Upper lobe of left lung (tissue), 4 donors: ENCODE measurements at regions not wholly inside any gene's neighbourhood (a gene's known extent, or its start where the extent isn't known, plus 50 kb on each side); places are given as distances from the start of the nearest gene placed in this dataset.

Experiments
- POLR2A ChIP-seq, 4 donors: fragments of 450-650 bp; IDR thresholded peaks; one replicate each; pipeline ENCODE4 v1.5.1; 2016 to 2017; ENCODE audit warnings: antibody characterized with exemption in 4 of 4, mild to moderate bottlenecking in 2 of 4
- POLR2AphosphoS5 ChIP-seq, 2 donors: sonication (generic); formaldehyde crosslinking; IDR thresholded peaks; one replicate each; pipeline ENCODE4 v1.5.1; 2017; ENCODE audit warnings: antibody characterized with exemption in 2 of 2
- TF ChIP-seq, protein P1 (sequence below), 6 experiments: fragments of 450-650 bp in 4 of 6; fragments of 200-600 bp in 2 of 6; sonication (generic) in 2 of 6; IDR thresholded peaks; one replicate each; pipeline ENCODE4 v1.5.1; 2016 to 2019; ENCODE audit warnings: antibody characterized with exemption in 6 of 6

DNA sequence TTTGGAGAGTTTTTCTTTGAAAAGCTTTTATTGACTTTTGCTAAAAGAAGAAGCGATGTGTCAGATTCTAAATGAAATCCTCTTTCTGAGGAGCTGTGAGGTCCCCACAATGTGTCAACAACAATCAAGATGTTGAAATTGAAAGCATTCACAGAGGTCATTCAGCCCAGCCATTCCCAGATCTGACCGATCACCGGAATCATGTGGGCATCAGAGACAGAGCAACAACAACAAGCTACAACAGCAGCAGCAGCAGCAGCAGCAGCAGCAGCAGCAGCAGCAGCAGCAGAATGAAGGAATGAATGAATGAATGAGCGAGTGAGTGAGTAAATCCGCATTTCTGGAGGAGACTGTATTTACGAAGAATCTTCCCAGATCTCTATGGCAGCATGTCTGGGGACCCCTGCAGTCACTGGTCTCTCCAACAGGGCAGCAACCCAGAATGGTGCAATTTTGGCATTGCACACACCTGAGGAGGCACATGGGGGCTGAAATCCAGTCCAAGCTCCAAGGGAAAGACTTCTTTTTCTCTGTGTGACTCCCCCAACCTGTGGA lies 299.0 kb downstream of the MYCN start:
- TF ChIP-seq, protein P1, sequence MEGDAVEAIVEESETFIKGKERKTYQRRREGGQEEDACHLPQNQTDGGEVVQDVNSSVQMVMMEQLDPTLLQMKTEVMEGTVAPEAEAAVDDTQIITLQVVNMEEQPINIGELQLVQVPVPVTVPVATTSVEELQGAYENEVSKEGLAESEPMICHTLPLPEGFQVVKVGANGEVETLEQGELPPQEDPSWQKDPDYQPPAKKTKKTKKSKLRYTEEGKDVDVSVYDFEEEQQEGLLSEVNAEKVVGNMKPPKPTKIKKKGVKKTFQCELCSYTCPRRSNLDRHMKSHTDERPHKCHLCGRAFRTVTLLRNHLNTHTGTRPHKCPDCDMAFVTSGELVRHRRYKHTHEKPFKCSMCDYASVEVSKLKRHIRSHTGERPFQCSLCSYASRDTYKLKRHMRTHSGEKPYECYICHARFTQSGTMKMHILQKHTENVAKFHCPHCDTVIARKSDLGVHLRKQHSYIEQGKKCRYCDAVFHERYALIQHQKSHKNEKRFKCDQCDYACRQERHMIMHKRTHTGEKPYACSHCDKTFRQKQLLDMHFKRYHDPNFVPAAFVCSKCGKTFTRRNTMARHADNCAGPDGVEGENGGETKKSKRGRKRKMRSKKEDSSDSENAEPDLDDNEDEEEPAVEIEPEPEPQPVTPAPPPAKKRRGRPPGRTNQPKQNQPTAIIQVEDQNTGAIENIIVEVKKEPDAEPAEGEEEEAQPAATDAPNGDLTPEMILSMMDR (IDR thresholded peaks at IDR 0.05) = no peak
- TF ChIP-seq POLR2A (IDR thresholded peaks at IDR 0.05) (no peak), POLR2AphosphoS5 (IDR thresholded peaks at IDR 0.05) (no peak)
